Liver (tissue), 3 donors: ENCODE measurements at regions not wholly inside any gene's neighbourhood (a gene's known extent, or its start where the extent isn't known, plus 50 kb on each side); places are given as distances from the start of the nearest gene placed in this dataset.

Experiments
- EGR1 ChIP-seq, 2 donors: IDR thresholded peaks; 2 replicates each; pipeline ENCODE4 v1.6.1; 2016 to 2018; ENCODE audit warnings: antibody characterized with exemption in 2 of 2, low read depth in 2 of 2
- FOXA1 ChIP-seq: IDR thresholded peaks from 2 replicates; pipeline ENCODE4 v1.6.1; 2016; ENCODE audit warnings: antibody characterized with exemption
- MAX ChIP-seq: IDR thresholded peaks from 2 replicates; pipeline ENCODE4 v1.6.1; 2016; ENCODE audit warnings: antibody characterized with exemption
- NR2F2 ChIP-seq: IDR thresholded peaks from 2 replicates; pipeline ENCODE4 v1.6.1; 2016; ENCODE audit warnings: antibody characterized with exemption
- SP1 ChIP-seq: IDR thresholded peaks from 2 replicates; pipeline ENCODE4 v1.6.1; 2018; ENCODE audit warnings: antibody characterized with exemption, mild to moderate bottlenecking
- YY1 ChIP-seq: IDR thresholded peaks from 2 replicates; pipeline ENCODE4 v1.6.1; 2016; ENCODE audit warnings: antibody characterized with exemption, mild to moderate bottlenecking
- TF ChIP-seq, protein P1 (sequence below): fragments of 150-350 bp; IDR thresholded peaks from 2 replicates; pipeline ENCODE4 v1.5.1; 2017; ENCODE audit warnings: improper control_type of control experiment, low read depth, low read length; ENCODE audit not compliant: missing input control
- TF ChIP-seq, protein P2 (sequence below): IDR thresholded peaks from 2 replicates; pipeline ENCODE4 v1.6.1; 2016; ENCODE audit warnings: antibody characterized with exemption
- TF ChIP-seq, protein P3 (sequence below): IDR thresholded peaks from 2 replicates; pipeline ENCODE4 v1.6.1; 2016; ENCODE audit warnings: antibody characterized with exemption, mild to moderate bottlenecking
- donor health status: healthy.
- donor health status: healthy.

GRCh38 chr15:39273717-39274411, 307.0 kb upstream of the THBS1 start:
- TF ChIP-seq, protein P1, sequence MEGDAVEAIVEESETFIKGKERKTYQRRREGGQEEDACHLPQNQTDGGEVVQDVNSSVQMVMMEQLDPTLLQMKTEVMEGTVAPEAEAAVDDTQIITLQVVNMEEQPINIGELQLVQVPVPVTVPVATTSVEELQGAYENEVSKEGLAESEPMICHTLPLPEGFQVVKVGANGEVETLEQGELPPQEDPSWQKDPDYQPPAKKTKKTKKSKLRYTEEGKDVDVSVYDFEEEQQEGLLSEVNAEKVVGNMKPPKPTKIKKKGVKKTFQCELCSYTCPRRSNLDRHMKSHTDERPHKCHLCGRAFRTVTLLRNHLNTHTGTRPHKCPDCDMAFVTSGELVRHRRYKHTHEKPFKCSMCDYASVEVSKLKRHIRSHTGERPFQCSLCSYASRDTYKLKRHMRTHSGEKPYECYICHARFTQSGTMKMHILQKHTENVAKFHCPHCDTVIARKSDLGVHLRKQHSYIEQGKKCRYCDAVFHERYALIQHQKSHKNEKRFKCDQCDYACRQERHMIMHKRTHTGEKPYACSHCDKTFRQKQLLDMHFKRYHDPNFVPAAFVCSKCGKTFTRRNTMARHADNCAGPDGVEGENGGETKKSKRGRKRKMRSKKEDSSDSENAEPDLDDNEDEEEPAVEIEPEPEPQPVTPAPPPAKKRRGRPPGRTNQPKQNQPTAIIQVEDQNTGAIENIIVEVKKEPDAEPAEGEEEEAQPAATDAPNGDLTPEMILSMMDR, result no peak
- TF ChIP-seq SP1 (peak; percentile 27), MAX (peak; percentile 95), EGR1 (IDR thresholded peaks at IDR 0.05; ENCODE audit: low read depth in 2 of 2) (no peak), YY1 (peak; percentile 86), NR2F2 (no peak), FOXA1 (no peak)
- TF ChIP-seq, protein P2, sequence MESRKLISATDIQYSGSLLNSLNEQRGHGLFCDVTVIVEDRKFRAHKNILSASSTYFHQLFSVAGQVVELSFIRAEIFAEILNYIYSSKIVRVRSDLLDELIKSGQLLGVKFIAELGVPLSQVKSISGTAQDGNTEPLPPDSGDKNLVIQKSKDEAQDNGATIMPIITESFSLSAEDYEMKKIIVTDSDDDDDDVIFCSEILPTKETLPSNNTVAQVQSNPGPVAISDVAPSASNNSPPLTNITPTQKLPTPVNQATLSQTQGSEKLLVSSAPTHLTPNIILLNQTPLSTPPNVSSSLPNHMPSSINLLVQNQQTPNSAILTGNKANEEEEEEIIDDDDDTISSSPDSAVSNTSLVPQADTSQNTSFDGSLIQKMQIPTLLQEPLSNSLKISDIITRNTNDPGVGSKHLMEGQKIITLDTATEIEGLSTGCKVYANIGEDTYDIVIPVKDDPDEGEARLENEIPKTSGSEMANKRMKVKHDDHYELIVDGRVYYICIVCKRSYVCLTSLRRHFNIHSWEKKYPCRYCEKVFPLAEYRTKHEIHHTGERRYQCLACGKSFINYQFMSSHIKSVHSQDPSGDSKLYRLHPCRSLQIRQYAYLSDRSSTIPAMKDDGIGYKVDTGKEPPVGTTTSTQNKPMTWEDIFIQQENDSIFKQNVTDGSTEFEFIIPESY, result peak; percentile 74
- TF ChIP-seq, protein P3, sequence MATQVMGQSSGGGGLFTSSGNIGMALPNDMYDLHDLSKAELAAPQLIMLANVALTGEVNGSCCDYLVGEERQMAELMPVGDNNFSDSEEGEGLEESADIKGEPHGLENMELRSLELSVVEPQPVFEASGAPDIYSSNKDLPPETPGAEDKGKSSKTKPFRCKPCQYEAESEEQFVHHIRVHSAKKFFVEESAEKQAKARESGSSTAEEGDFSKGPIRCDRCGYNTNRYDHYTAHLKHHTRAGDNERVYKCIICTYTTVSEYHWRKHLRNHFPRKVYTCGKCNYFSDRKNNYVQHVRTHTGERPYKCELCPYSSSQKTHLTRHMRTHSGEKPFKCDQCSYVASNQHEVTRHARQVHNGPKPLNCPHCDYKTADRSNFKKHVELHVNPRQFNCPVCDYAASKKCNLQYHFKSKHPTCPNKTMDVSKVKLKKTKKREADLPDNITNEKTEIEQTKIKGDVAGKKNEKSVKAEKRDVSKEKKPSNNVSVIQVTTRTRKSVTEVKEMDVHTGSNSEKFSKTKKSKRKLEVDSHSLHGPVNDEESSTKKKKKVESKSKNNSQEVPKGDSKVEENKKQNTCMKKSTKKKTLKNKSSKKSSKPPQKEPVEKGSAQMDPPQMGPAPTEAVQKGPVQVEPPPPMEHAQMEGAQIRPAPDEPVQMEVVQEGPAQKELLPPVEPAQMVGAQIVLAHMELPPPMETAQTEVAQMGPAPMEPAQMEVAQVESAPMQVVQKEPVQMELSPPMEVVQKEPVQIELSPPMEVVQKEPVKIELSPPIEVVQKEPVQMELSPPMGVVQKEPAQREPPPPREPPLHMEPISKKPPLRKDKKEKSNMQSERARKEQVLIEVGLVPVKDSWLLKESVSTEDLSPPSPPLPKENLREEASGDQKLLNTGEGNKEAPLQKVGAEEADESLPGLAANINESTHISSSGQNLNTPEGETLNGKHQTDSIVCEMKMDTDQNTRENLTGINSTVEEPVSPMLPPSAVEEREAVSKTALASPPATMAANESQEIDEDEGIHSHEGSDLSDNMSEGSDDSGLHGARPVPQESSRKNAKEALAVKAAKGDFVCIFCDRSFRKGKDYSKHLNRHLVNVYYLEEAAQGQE, result peak; percentile 45
